ENCODE measurements at regions not wholly inside any gene's neighbourhood (a gene's known extent, or its start where the extent isn't known, plus 50 kb on each side); places are given as distances from the start of the nearest gene placed in this dataset.

GRCh38 chr17:51559778-51560177 is 299.4 kb downstream of the UTP18 start:
- no peak for DNase-seq (ENCODE audit: low read depth)

- no peak for DNase-seq (ENCODE audit: low read depth)
Observed at GRCh38 chr17:51560398-51560797, 300.1 kb downstream of the UTP18 start.

GRCh38 chr17:51563961-51564360 is 303.6 kb downstream of the UTP18 start:
- DNase-seq (ENCODE audit: low read depth): no peak

- DNase-seq (ENCODE audit: low read depth): no peak
Observed at GRCh38 chr17:51572115-51572514, 311.8 kb downstream of the UTP18 start.

All from activated T-cell treated with anti-CD3 and anti-CD28 coated beads for 1 hour (primary cell).